Tibial nerve (tissue), 4 donors: ENCODE measurements at regions not wholly inside any gene's neighbourhood (a gene's known extent, or its start where the extent isn't known, plus 50 kb on each side); places are given as distances from the start of the nearest gene placed in this dataset.

Experiments
- EP300 ChIP-seq, 2 donors: sonication (generic); formaldehyde crosslinking; IDR thresholded peaks; one replicate each; pipeline ENCODE4 v1.6.1; 2017; ENCODE audit warnings: antibody characterized with exemption in 2 of 2, mild to moderate bottlenecking in 1 of 2
- POLR2A ChIP-seq, 2 donors: fragments of 450-650 bp; IDR thresholded peaks; one replicate each; pipeline ENCODE4 v1.6.1; 2017; ENCODE audit warnings: antibody characterized with exemption in 2 of 2, mild to moderate bottlenecking in 2 of 2, moderate library complexity in 2 of 2
- TF ChIP-seq, protein P1 (sequence below), 5 experiments: fragments of 200-600 bp in 3 of 5; fragments of 450-650 bp in 2 of 5; sonication (generic) in 3 of 5; IDR thresholded peaks; one replicate each; pipeline ENCODE4 v1.5.1; 2016 to 2019; ENCODE audit warnings: antibody characterized with exemption in 5 of 5, mild to moderate bottlenecking in 3 of 5, moderate library complexity in 2 of 5

DNA sequence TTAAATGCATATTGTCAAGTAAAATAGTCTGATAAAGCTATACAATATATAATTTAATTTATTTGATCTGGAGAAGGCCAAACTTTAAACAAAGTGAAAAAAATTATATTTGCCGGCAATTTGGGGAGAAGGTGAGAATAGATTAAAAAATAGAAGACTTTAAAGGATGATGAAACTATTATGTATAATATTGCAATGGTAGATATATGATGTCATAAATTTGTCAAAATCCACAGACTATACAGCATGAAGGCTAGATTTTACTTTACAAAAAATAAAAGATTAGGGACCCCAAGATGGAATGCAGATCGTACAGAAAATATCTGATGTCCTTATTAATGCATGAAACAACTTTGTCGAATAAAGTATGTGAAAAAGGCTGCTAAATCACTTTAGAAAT lies 67.3 kb upstream of the MAL start:
- TF ChIP-seq, protein P1, sequence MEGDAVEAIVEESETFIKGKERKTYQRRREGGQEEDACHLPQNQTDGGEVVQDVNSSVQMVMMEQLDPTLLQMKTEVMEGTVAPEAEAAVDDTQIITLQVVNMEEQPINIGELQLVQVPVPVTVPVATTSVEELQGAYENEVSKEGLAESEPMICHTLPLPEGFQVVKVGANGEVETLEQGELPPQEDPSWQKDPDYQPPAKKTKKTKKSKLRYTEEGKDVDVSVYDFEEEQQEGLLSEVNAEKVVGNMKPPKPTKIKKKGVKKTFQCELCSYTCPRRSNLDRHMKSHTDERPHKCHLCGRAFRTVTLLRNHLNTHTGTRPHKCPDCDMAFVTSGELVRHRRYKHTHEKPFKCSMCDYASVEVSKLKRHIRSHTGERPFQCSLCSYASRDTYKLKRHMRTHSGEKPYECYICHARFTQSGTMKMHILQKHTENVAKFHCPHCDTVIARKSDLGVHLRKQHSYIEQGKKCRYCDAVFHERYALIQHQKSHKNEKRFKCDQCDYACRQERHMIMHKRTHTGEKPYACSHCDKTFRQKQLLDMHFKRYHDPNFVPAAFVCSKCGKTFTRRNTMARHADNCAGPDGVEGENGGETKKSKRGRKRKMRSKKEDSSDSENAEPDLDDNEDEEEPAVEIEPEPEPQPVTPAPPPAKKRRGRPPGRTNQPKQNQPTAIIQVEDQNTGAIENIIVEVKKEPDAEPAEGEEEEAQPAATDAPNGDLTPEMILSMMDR (IDR thresholded peaks at IDR 0.05), result no peak
- TF ChIP-seq POLR2A (IDR thresholded peaks at IDR 0.05), result no peak
- no peak for TF ChIP-seq EP300 (IDR thresholded peaks at IDR 0.05)
